ENCODE measurements at regions not wholly inside any gene's neighbourhood (a gene's known extent, or its start where the extent isn't known, plus 50 kb on each side); places are given as distances from the start of the nearest gene placed in this dataset.

DNA sequence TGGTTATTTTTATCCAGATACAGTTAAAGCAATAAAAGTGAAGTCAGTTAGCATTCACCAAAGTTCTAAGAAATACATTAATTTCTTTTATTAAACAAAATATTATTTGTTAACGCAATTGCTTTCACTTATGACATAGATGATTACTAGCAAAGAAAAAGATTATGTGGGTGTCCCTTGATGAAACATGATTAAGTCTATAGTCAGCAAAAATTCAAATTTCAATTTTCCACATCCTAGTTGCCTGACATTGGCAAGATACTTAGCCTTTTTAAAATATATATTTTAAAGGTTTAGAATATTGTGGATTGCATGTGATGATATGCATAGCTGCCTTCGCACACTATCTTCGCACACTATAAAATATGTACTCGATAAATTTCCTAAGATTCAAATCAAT lies 1780.5 kb upstream of the MIR17HG start:
- no peaks in the 10 kb centered on the region for H3K4me1 ChIP-seq (ENCODE audit: control insufficient read depth, insufficient read depth, low read length, poor library complexity, severe bottlenecking)
- WGBS, 2 experiments (ENCODE audit: insufficient coverage in 2 of 2) = 83% methylated on average over 1 of the region's 4 CpGs; no CpG with 5 or more reads in 1 of the 2 experiments
- H3K9me3 ChIP-seq (ENCODE audit: control insufficient read depth, low read length) = no peaks in the 10 kb centered on the region
- H3K27ac ChIP-seq (ENCODE audit: low read depth, low read length, severe bottlenecking) = no peak overlapping the region
- no peaks in the 10 kb centered on the region for H3K36me3 ChIP-seq (ENCODE audit: control insufficient read depth, insufficient read depth, low read length)
- H3K4me3 ChIP-seq (ENCODE audit: extremely low read depth, insufficient read depth, low read length, poor library complexity, severe bottlenecking) = no peak overlapping the region

DNA sequence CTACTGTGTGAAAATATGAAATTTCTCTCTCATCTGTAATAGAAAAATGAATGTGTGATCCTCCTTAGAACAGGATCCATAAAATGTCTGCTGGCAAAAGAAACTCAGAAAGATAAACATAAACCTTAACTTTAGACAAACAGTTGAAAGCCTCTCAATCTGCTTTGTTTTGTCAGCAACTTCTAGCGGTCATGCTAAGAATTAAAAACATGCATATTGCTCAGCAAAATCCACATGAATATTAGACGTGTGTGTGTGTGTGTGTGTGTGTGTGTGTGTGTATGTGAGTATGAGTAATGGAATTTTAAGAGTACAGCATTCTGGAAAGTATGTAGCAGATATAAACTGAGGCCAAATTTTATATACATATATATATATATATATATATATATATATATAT lies 1779.2 kb upstream of the MIR17HG start:
- Histone ChIP-seq H3K9me3 (ENCODE audit: control insufficient read depth, low read length) (peaks cover 3% of the 10 kb centered on the region), H3K27ac (ENCODE audit: low read depth, low read length, severe bottlenecking) (no peak overlapping the region), H3K4me3 (ENCODE audit: extremely low read depth, insufficient read depth, low read length, poor library complexity, severe bottlenecking) (no peak overlapping the region), H3K36me3 (ENCODE audit: control insufficient read depth, insufficient read depth, low read length) (no peaks in the 10 kb centered on the region), H3K4me1 (ENCODE audit: control insufficient read depth, insufficient read depth, low read length, poor library complexity, severe bottlenecking) (no peaks in the 10 kb centered on the region)
- 80% methylated on average over 1 of the region's 2 CpGs; no CpG with 5 or more reads in 1 of the 2 experiments for WGBS, 2 experiments (ENCODE audit: insufficient coverage in 2 of 2)

DNA sequence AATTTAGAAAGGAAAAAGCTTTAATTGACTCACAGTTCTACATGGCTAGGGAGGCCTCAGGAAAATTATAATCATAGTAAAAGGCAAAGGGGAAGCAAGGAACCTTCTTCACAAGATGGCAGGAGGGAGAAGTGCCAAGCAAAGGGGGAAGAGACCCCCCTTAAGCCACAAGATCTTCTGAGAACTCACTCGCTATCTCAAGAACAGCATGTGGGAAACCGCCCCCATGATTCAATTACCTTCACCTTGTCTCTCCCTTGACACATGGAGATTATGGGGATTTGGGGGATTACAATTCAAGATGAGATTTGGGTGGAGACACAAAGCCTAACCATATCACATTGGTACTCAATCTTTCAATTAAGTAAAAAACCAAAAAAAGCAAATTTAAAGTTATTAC lies 1778.7 kb upstream of the MIR17HG start:
- Histone ChIP-seq H3K36me3 (ENCODE audit: control insufficient read depth, insufficient read depth, low read length) (no peaks in the 10 kb centered on the region), H3K9me3 (ENCODE audit: control insufficient read depth, low read length) (peaks cover 3% of the 10 kb centered on the region), H3K4me3 (ENCODE audit: extremely low read depth, insufficient read depth, low read length, poor library complexity, severe bottlenecking) (no peak overlapping the region), H3K4me1 (ENCODE audit: control insufficient read depth, insufficient read depth, low read length, poor library complexity, severe bottlenecking) (no peaks in the 10 kb centered on the region), H3K27ac (ENCODE audit: low read depth, low read length, severe bottlenecking) (no peak overlapping the region)
- no CpG with 5 or more reads among the region's 2 CpGs for whole genome bisulfite sequencing, 2 experiments (ENCODE audit: insufficient coverage in 2 of 2)

DNA sequence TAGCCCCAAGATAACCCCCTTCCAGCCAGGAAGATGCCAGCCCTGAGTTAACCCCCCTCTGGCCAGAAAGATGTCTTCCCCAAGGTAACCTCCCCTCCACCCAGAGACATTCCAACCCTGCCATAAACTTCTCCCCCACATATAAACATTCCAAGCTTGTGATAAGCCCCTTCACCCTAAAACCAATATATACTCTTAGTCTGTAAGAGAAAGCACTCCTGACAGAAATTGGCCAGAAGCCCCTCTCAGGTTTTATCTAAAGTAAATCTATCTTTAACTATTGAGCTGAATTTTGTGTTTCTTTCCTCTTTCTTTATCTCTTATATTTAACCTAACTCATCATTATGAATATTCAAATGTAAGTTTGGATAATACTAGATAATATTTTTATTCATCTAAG lies 1775.8 kb upstream of the MIR17HG start:
- H3K27ac ChIP-seq (ENCODE audit: low read depth, low read length, severe bottlenecking) = no peak overlapping the region
- no peaks in the 10 kb centered on the region for H3K36me3 ChIP-seq (ENCODE audit: control insufficient read depth, insufficient read depth, low read length)
- H3K4me1 ChIP-seq (ENCODE audit: control insufficient read depth, insufficient read depth, low read length, poor library complexity, severe bottlenecking) = no peaks in the 10 kb centered on the region
- H3K4me3 ChIP-seq (ENCODE audit: extremely low read depth, insufficient read depth, low read length, poor library complexity, severe bottlenecking) = no peak overlapping the region
- H3K9me3 ChIP-seq (ENCODE audit: control insufficient read depth, low read length) = peaks cover 3% of the 10 kb centered on the region

DNA sequence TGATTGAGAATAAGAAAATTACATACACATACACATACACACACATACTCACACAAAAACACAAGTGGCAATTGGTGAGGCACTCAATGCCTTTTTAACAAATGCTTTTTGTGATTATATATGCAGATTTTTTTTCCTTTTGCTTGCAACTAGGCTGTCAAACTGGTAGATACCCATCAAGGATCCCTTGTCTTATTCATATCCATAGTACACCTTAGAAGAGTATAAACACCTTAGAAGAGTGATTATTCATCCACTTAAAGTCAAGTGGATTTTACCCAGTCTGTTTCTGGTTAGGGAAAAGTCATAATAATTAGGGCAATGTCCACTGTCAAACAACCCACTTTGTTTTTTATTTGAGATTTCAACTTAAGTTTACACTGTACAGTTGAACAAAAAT lies 1773.4 kb upstream of the MIR17HG start:
- Histone ChIP-seq H3K9me3 (ENCODE audit: control insufficient read depth, low read length) (peaks cover 3% of the 10 kb centered on the region), H3K36me3 (ENCODE audit: control insufficient read depth, insufficient read depth, low read length) (no peaks in the 10 kb centered on the region), H3K4me1 (ENCODE audit: control insufficient read depth, insufficient read depth, low read length, poor library complexity, severe bottlenecking) (no peaks in the 10 kb centered on the region), H3K4me3 (ENCODE audit: extremely low read depth, insufficient read depth, low read length, poor library complexity, severe bottlenecking) (no peak overlapping the region), H3K27ac (ENCODE audit: low read depth, low read length, severe bottlenecking) (no peak overlapping the region)

DNA sequence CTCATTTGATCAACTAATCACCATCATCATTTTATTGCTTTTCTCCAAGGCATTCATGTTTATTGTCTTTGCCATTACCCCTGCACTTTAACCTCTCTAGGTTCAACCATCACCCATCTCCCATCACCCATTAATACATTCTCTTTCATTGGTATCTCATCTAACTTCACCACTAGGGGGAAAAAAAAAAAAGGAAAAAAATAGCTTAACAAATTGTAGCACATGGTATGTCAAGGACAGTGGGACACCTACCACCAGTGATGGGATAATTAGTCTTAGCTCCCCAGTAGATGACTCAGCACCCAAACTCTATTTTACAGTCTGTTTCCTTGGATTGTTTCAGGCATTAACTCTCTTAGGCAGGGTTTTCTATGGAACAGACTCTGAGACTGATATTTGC lies 1770.2 kb upstream of the MIR17HG start:
- no peaks in the 10 kb centered on the region for H3K4me1 ChIP-seq (ENCODE audit: control insufficient read depth, insufficient read depth, low read length, poor library complexity, severe bottlenecking)
- H3K4me3 ChIP-seq (ENCODE audit: extremely low read depth, insufficient read depth, low read length, poor library complexity, severe bottlenecking) = no peak overlapping the region
- peaks cover 2% of the 10 kb centered on the region for H3K9me3 ChIP-seq (ENCODE audit: control insufficient read depth, low read length)
- no peak overlapping the region for H3K27ac ChIP-seq (ENCODE audit: low read depth, low read length, severe bottlenecking)
- no peaks in the 10 kb centered on the region for H3K36me3 ChIP-seq (ENCODE audit: control insufficient read depth, insufficient read depth, low read length)

DNA sequence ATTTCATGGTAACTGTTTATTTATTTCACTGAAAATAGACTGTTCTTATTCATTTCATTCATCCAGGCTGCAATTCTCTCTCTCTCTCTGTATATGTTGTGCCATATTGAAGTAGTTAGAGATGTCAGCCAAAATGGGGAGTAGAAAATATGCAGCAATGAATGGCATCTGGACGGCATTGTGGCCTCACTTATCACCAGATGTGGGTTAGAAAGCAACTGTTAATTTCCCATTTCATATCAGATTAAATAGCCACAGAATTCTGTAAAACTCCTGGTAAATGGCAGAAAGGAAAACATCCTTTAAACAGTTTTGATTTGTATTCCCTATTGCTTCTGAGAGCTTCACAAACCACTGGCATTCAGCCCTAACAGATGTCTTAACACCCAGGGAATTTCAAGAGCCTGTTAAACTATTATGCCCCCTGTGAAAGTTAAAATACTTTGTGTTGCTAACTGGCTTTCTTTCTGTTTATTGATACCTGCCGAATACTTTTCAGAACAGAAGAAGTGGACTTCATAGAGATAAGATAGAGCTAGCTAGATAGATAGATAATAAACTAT lies 1763.3 kb upstream of the MIR17HG start:
- WGBS, 2 experiments (ENCODE audit: insufficient coverage in 2 of 2) = 80% methylated on average over 1 of the region's 2 CpGs; no CpG with 5 or more reads in 1 of the 2 experiments
- Histone ChIP-seq H3K4me3 (ENCODE audit: extremely low read depth, insufficient read depth, low read length, poor library complexity, severe bottlenecking) (no peak overlapping the region), H3K36me3 (ENCODE audit: control insufficient read depth, insufficient read depth, low read length) (no peaks in the 10 kb centered on the region), H3K4me1 (ENCODE audit: control insufficient read depth, insufficient read depth, low read length, poor library complexity, severe bottlenecking) (no peaks in the 10 kb centered on the region), H3K27ac (ENCODE audit: low read depth, low read length, severe bottlenecking) (no peak overlapping the region), H3K9me3 (ENCODE audit: control insufficient read depth, low read length) (no peaks in the 10 kb centered on the region)

DNA sequence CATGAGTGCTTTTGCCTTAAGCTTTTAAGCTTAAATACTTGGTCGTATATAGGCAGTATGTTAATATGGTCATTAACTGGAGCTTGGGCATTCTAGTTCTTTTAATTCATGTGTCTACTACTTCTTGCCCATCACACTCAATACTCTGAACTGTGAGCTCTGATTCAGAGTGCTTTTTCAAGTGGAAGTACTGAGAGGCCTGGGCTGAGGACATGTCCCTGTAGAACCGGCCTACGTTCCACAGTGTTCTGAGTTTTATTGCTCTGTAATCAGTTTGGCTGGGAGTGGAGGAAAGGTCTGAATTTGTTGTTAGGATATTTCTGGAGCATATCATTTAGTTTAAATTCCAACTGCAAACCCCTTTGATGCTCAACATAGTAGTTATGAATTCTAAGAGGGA lies 1744.8 kb upstream of the MIR17HG start:
- no peaks in the 10 kb centered on the region for H3K9me3 ChIP-seq (ENCODE audit: control insufficient read depth, low read length)
- H3K4me1 ChIP-seq (ENCODE audit: control insufficient read depth, insufficient read depth, low read length, poor library complexity, severe bottlenecking) = no peaks in the 10 kb centered on the region
- no peak overlapping the region for H3K27ac ChIP-seq (ENCODE audit: low read depth, low read length, severe bottlenecking)
- no CpG with 5 or more reads among the region's 3 CpGs for WGBS, 2 experiments (ENCODE audit: insufficient coverage in 2 of 2)
- H3K36me3 ChIP-seq (ENCODE audit: control insufficient read depth, insufficient read depth, low read length) = no peaks in the 10 kb centered on the region
- no peak overlapping the region for H3K4me3 ChIP-seq (ENCODE audit: extremely low read depth, insufficient read depth, low read length, poor library complexity, severe bottlenecking)

DNA sequence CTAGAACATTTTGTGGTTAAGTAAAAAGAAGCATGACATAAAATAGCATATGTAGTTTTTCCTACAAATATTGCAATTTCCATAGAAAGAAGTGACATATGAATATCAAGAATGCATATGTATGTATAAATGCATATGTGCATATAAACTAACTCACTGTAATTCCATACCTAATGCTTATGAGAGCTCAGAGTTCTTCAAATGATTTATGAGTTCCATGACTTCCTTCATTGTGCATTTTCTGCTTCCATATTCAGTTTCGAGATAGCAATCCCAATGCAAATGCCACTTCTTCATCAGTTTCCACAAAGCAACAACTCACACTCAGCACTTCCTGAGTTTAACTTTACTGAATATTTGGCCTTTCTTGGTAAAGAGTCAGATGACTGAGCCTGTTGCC lies 1744.3 kb upstream of the MIR17HG start:
- no peak overlapping the region for H3K27ac ChIP-seq (ENCODE audit: low read depth, low read length, severe bottlenecking)
- H3K4me3 ChIP-seq (ENCODE audit: extremely low read depth, insufficient read depth, low read length, poor library complexity, severe bottlenecking) = no peak overlapping the region
- no peaks in the 10 kb centered on the region for H3K4me1 ChIP-seq (ENCODE audit: control insufficient read depth, insufficient read depth, low read length, poor library complexity, severe bottlenecking)
- 88% methylated on average over 1 of the region's 1 CpG for WGBS, 2 experiments (ENCODE audit: insufficient coverage in 2 of 2)
- H3K36me3 ChIP-seq (ENCODE audit: control insufficient read depth, insufficient read depth, low read length) = no peaks in the 10 kb centered on the region
- H3K9me3 ChIP-seq (ENCODE audit: control insufficient read depth, low read length) = no peaks in the 10 kb centered on the region

DNA sequence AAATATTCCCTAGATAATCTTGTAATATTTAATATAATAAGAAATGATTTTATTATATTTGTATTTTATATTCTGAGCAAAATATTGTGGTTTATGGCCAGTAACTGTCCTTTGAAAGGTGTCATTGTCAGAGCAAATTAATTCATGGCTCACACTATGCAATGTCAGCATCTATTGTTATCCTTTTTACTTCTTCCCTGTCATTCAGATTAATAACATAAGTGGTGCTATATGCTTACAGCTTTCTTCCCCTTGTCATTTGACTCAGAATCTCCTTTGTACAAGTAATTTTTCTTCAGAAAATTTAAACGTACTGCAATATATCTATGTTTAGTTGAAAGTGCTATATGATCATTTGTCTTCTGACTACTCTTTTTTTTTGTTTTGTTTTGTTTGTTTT lies 1738.2 kb upstream of the MIR17HG start:
- H3K9me3 ChIP-seq (ENCODE audit: control insufficient read depth, low read length) = no peaks in the 10 kb centered on the region
- H3K4me3 ChIP-seq (ENCODE audit: extremely low read depth, insufficient read depth, low read length, poor library complexity, severe bottlenecking) = no peak overlapping the region
- no peak overlapping the region for H3K27ac ChIP-seq (ENCODE audit: low read depth, low read length, severe bottlenecking)
- WGBS, 2 experiments (ENCODE audit: insufficient coverage in 2 of 2) = no CpG with 5 or more reads among the region's 1 CpG
- no peaks in the 10 kb centered on the region for H3K36me3 ChIP-seq (ENCODE audit: control insufficient read depth, insufficient read depth, low read length)
- no peaks in the 10 kb centered on the region for H3K4me1 ChIP-seq (ENCODE audit: control insufficient read depth, insufficient read depth, low read length, poor library complexity, severe bottlenecking)

DNA sequence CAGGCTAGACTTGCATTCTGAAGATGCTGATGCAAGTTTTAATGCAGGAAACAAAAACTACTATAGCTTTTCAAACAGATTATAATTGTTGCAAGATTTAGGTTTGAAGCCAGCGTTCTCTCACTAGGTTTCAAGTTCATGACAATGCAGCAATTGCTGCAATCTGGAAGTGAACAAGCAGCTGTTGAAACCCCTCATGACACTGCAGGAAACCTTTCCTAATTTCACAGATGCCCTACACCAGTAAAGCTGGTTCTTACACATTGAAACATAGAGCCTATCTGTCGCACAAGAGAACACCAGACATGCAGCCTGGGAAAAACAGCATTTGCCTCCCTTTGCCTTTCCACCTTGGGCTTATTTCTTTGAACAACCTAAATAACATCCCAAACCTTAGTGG lies 1737.2 kb upstream of the MIR17HG start:
- no peaks in the 10 kb centered on the region for H3K4me1 ChIP-seq (ENCODE audit: control insufficient read depth, insufficient read depth, low read length, poor library complexity, severe bottlenecking)
- 100% methylated on average over 1 of the region's 2 CpGs; no CpG with 5 or more reads in 1 of the 2 experiments for WGBS, 2 experiments (ENCODE audit: insufficient coverage in 2 of 2)
- H3K27ac ChIP-seq (ENCODE audit: low read depth, low read length, severe bottlenecking) = no peak overlapping the region
- H3K9me3 ChIP-seq (ENCODE audit: control insufficient read depth, low read length) = no peaks in the 10 kb centered on the region
- H3K36me3 ChIP-seq (ENCODE audit: control insufficient read depth, insufficient read depth, low read length) = no peaks in the 10 kb centered on the region
- no peak overlapping the region for H3K4me3 ChIP-seq (ENCODE audit: extremely low read depth, insufficient read depth, low read length, poor library complexity, severe bottlenecking)

DNA sequence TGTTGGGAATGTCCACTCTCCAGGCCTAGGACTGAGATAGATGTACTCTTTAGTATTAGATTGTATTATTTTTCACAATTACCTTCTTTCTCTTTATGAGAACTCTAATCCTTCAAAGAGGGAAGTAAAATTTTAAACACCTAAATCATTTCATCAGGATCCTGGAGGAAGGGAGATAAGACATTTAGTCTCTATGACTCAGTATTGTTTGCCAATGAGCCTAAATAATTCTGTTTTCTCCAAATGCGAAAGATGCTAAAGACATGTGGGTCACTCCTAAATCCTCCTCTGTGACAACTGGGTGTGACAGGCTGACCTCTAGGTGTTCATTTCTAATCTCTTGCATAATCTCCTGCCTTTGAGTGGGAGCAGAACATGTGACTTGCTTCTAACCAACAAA lies 1736.6 kb upstream of the MIR17HG start:
- Histone ChIP-seq H3K36me3 (ENCODE audit: control insufficient read depth, insufficient read depth, low read length) (no peaks in the 10 kb centered on the region), H3K4me3 (ENCODE audit: extremely low read depth, insufficient read depth, low read length, poor library complexity, severe bottlenecking) (no peak overlapping the region), H3K9me3 (ENCODE audit: control insufficient read depth, low read length) (no peaks in the 10 kb centered on the region), H3K27ac (ENCODE audit: low read depth, low read length, severe bottlenecking) (no peak overlapping the region), H3K4me1 (ENCODE audit: control insufficient read depth, insufficient read depth, low read length, poor library complexity, severe bottlenecking) (no peaks in the 10 kb centered on the region)
- 40% methylated on average over 1 of the region's 1 CpG; no CpG with 5 or more reads in 1 of the 2 experiments for WGBS, 2 experiments (ENCODE audit: insufficient coverage in 2 of 2)

Data from mesodermal cell (in vitro differentiated cells).